M059J (cell line): ENCODE measurements at regions not wholly inside any gene's neighbourhood (a gene's known extent, or its start where the extent isn't known, plus 50 kb on each side); places are given as distances from the start of the nearest gene placed in this dataset.
"Not testable (repeated sequence)": the region's sequence is repeated elsewhere in the genome, so short reads cannot be mapped to it uniquely, and the experiment has no call there.

ENCODE experiments used
- DNase-seq: peaks from one replicate; pipeline ENCODE4 v3.0.0-alpha.2; 2012; ENCODE audit warnings: low read depth

DNA sequence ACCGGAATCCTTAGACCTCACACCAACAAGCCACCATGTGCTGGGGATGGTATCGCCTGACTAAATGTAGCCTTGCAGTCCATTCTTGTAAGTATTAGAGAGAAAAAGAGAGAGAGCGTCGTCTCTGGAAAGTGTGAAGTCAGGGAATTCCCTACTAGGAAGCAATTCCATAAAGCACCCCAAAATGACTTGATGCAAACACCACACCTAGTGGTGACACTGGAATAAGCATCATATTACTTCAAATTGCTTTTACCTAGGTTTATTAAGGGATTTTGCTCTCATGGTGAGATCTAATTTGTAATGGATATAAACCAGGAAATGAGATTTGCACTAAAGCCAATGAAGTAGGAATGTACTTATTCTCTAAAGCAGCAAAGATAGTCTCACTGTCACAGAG lies 111.4 kb upstream of the METTL9 start:
- DNase-seq = not testable (repeated sequence)

DNA sequence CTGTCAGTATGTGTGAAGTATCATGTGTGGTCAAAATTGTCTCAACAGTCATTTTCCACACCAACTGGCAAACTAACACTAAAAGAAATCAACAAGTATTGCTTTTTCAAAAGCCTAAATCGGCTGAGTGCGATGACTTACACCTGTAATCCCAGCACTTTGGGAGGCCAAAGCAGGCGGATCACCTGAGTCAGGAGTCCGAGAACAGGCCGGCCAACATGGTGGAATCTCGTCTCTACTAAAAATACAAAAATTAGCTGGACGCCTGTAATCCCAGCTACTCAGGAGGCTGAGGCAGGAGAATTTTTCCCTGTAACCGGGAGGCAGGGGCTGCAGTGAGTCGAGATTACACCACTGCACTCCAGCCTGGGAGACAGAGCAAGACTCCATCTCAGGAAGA lies 100.3 kb upstream of the METTL9 start:
- not testable (repeated sequence) for DNase-seq

DNA sequence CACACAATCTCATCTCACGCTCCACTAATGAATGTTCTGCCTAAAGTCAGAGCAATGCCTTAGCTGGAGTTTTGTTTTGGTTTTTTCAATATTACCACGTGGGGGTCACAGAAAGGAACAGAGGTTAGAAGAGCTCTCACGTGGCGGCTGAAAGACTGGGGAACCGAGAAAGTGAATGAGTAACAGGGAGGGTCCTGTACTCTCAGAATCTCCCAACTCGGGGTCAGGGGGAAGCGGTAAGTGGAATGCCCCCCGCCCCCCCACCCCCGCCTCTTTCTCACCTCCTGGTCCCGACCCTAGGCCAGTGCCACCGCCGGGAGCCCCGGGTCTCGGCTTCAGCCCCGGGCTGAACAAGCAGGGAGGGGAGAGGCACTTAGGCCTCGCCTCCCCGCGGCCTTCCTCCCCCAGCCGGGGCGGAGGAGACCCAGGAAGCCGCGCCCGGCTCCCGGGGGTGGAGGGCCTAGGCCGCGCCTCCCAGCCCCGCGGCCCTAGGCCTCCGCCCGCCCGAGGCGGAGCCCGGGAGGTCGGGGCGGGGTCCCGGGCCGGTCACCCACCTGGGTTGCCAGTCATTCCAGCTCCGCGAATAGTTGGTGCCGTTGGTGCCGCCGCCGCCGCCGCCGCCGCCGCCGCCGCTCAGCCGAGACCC lies 98.0 kb upstream of the METTL9 start:
- peak; percentile 78 for DNase-seq

DNA sequence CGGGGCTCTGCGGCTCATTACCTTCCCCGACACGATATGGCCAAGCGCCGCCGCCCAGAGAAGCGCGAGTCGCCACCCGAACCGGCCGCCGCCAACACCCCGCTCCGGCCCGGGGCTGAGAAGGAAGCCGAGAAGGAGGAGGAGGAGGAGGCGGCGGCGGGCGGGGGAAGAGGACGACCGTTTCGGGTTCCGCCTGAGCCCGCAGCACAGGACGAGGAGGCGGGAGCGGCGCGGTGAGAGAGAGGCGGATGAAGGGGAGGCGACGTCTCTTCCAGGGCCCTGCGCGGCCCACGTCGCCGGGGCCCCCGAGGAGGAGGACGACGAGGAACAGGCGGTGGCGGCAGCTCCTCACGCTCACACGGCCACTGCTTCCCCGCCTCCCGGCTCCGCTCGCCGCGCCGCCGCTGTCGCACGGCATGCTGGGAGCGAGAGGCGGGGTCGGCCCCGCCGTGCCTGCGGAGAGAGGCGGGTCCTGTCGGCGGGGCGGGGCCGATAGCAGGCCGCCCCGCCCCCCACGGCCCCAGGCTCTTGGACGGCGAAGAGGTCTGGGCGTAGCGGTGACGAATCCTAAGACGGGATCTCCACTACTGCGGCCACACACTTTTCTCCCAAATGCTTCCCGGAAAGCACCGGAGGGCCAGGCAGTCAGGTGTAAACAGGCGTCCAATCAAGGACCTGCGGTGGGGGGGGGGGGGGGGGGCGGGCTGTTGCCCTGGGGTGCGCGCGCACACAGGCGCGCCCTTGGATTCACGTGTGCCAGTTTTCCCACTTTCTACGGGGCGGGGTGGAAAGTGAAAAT lies 97.3 kb upstream of the METTL9 start:
- DNase-seq = peak; percentile 99

- not testable (repeated sequence) for DNase-seq
Observed at GRCh38 chr16:21503574-21503920, 95.8 kb upstream of the METTL9 start.

- not testable (repeated sequence) for DNase-seq
Observed at GRCh38 chr16:21503941-21504832, 95.2 kb upstream of the METTL9 start.

DNA sequence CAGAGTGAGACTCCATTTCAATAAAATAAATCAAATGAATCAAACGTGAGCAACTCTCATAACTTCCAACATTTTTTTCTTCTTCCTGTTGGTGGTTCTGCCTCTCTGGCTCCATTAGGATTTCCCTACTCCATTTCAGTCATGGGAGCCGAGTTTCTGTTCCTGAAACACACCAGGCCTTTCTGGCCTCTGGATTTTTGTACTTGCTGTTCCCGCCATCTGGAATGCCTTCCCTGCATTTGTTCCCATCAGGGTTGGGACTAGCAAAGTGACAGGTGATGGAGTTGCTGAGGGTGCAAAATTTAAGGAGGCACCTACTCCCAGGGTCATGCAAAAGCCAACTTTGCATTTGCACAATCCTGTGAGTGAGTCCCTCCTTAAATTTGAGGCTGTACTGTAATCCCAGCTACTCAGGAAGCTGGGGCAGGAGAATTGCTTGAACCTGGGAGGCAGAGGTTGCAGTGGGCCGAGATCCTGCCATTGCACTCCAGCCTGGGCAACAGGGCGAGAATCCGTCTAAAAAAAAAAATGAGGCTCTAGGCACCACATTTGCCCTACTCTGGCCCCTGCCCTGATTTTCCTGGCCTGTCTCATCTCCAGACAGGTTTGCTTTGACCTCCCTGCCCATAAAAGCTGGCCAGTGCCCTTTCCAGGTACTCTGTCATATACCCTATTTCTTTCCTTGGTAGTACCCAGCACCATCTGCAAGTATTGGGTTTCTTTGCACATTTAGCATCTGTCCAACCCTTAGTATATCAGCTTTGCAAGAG lies 93.4 kb upstream of the METTL9 start:
- not testable (repeated sequence) for DNase-seq

GRCh38 chr16:21506857-21507456 lies 92.4 kb upstream of the METTL9 start:
- not testable (repeated sequence) for DNase-seq

DNA sequence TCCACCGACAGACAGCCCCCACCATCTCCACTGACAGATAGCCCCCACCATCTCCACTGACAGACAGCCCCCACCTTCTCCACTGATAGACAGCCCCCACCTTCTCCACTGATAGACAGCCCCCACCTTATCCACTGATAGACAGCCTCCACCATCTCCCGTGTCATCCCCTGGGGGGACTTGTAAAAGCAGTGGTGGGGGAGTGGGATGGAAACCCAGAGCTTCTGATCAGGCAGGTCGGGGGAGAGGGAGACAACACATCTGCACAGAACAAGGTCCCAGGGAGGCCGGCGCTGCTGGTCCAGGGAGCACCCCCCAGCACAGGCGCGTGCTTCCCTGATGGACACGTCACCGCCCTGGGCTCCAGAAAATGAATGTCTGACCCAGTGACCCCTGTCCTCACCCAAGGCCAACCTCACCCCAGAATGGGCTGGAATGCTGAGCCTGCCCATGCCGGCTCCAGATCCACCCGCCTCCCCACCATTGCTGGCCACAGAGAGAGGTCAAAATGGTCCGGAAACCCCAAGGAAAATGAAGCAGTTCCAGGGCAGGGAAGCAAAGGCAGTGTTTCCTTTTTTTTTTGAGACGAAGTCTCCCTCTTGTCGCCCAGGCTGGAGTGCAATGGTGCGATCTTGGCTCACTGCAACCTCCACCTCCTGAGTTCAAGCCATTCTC lies 91.6 kb upstream of the METTL9 start:
- DNase-seq = not testable (repeated sequence)

GRCh38 chr16:21508661-21509436 lies 90.5 kb upstream of the METTL9 start:
- not testable (repeated sequence) for DNase-seq

DNA sequence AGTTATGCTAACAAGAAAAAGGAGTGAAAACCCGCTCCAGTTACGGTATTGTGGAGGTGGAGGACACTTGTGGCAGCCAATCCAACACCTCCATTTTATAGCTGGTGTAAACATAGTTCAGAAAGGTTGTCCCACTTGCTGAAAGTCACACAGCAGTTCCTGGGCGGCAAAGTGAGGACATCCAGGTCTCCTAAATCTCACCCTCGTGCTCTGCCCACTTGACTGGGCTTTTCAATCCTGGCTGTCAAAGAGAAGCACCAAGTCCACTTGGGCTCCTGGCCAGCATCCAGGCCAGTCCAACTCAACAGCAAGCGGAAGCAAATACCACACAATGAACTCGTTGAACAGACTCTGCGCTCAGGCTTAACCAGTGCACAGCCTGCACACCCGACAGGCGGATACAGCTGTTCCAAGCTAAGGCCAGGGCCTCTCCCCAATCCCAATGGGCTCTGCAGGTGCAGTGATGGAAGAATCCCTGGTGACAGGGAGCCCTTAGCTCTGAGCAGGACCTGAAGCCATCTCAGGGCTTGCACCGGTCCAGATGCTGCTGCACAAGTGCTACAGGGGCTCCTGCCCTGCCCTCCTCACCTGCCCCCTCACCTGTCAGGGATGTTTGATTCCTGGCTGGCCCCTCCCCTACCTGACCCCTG lies 89.8 kb upstream of the METTL9 start:
- DNase-seq = not testable (repeated sequence)

DNA sequence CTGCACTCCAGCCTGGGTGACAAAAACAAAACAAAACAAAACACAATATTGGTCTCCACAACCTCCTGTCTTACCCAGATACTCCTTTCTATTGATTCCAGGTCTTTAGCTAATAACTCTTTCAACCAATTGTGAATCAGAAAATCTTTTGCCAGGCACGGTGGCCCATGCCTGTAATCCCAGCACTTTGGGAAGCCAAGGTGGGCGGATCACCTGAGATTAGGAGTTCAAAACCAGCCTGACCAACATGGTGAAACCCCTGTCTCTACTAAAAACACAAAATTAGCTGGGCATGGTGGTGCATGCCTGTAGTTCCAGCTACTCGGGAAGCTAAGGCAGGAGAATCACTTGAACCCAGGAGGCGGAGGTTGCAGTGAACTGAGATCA lies 88.5 kb upstream of the METTL9 start:
- DNase-seq = not testable (repeated sequence)

DNA sequence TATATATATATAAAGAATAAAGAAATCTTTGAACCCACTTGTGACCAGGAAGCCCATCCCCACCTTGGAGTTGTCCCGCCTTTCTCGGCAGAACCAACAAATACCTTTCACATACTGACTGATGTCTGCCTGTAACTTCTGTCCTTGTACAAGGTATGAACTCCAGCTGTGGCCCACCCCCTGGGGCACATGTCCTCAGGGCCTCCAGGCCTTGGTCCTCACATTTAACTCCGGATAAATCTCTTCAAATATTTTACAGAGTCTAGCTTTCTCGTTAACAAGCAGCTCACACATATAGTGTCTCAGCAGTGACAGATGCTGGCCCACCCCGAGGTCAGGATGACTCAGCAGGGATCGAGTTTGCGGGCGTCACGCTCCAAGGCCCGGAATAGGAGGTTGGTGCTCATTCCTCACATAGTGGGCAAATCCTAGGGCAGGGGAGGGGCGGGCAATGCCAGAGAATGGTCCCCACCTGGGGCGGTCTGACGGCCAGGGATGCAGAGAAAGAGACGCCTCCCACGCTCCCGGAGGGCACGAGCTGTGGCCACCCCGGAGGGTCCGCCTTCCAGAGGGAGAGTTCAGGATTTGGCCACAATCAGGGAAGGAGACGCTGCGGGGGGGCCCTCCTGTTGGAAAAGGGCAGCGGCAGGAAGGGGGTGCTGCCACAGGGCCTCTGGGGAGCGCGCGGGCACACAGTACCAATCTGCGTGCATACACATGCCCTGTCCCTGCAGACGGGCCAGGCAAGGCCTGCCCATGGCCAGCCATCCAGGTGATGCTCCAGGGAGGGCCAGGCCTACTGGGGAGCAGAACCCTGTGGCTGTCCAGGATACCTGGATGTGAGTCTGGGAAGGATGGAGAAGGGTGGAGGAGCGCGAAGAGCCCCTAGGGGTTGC lies 87.8 kb upstream of the METTL9 start:
- peak; percentile 85 for DNase-seq

GRCh38 chr16:21512280-21513192 lies 86.8 kb upstream of the METTL9 start:
- DNase-seq = not testable (repeated sequence)

DNA sequence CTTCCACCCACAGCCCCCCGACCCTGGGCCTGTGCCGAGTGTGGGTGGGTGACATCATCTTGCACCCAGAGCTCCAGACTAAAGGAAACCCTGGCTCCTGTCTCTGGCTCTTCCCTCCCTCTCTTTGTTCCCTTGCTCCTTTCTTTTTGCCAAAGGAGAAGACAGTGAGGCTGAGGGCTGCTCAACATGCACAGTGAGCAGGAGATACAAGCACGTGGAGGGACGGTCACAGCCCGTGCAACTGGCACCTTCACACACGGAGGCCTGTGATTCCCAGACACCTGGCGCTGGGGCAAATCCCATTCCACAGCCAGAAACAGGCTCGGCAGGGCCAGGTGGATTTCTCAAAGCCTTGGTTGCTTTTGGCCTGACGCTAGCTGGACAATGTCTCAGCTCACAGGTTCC lies 86.0 kb upstream of the METTL9 start:
- not testable (repeated sequence) for DNase-seq

- not testable (repeated sequence) for DNase-seq
Observed at GRCh38 chr16:21513812-21514473, 85.4 kb upstream of the METTL9 start.

DNA sequence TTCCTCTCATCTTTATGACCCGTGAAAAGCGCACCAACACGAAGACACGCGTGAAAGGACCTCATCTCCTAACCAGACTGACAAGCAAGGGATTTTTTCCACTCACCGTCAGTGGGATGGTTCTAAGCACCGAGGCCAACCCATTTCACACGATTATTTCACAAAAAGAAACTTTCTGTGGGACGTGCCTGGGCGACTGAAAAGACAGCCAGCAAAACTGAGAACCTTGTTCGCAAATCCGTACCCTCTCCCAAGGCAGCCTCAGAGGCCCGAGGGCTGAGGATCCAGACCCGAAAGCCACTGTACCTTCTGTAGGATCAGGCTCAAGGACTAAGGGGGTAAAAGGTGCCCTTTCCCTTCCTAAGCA lies 84.9 kb upstream of the METTL9 start:
- DNase-seq = not testable (repeated sequence)
